GM23338 (cell line): ENCODE measurements at regions not wholly inside any gene's neighbourhood (a gene's known extent, or its start where the extent isn't known, plus 50 kb on each side); places are given as distances from the start of the nearest gene placed in this dataset.

ENCODE experiments used
- ATAC-seq: fragments of 200-7000 bp; cut with Tn5 transposase; 3 replicates; pipeline ENCODE4 v1.9.1; 2020
- DNase-seq: peaks from one replicate; pipeline ENCODE4 v3.0.0-alpha.2; 2015; ENCODE audit warnings: low spot score
- H2AFZ ChIP-seq: fragments of 200-600 bp; sonication (generic); 2 replicates; pipeline ENCODE4 v1.8.0; 2016; ENCODE audit warnings: antibody characterized with exemption, mild to moderate bottlenecking, moderate library complexity
- H3F3A ChIP-seq: fragments of 200-600 bp; sonication (generic); replicated peaks from 2 replicates; pipeline ENCODE4 v1.8.0; 2017; ENCODE audit warnings: antibody characterized with exemption, mixed run types, low read depth
- H3K27ac ChIP-seq: fragments of 200-600 bp; sonication (generic); 2 replicates; pipeline ENCODE4 v1.6.1; 2016; ENCODE audit warnings: low read depth
- H3K27me3 ChIP-seq: fragments of 200-600 bp; sonication (generic); 2 replicates; pipeline ENCODE4 v1.8.0; 2016; ENCODE audit warnings: mild to moderate bottlenecking, mixed run types, moderate library complexity; ENCODE audit not compliant: insufficient read depth
- H3K36me3 ChIP-seq: fragments of 200-600 bp; sonication (generic); 2 replicates; pipeline ENCODE4 v1.8.0; 2016; ENCODE audit warnings: mild to moderate bottlenecking; ENCODE audit not compliant: insufficient read depth
- H3K4me1 ChIP-seq: fragments of 200-600 bp; sonication (generic); 2 replicates; pipeline ENCODE4 v1.8.0; 2016; ENCODE audit warnings: mild to moderate bottlenecking, moderate library complexity; ENCODE audit not compliant: insufficient read depth
- H3K4me2 ChIP-seq: fragments of 200-600 bp; sonication (generic); 2 replicates; pipeline ENCODE4 v1.7.1; 2017; ENCODE audit warnings: mixed run types
- H3K4me3 ChIP-seq: fragments of 200-600 bp; sonication (generic); 2 replicates; pipeline ENCODE4 v1.6.1; 2016; ENCODE audit warnings: mixed run types
- H3K79me2 ChIP-seq: fragments of 200-600 bp; sonication (generic); replicated peaks from 2 replicates; pipeline ENCODE4 v1.8.0; 2017; ENCODE audit warnings: mild to moderate bottlenecking; ENCODE audit not compliant: insufficient read depth
- H3K9me2 ChIP-seq: fragments of 200-600 bp; sonication (generic); 2 replicates; pipeline ENCODE4 v1.8.0; 2017; ENCODE audit not compliant: insufficient read depth
- H4K20me1 ChIP-seq: fragments of 200-600 bp; sonication (generic); replicated peaks from 2 replicates; pipeline ENCODE4 v1.8.0; 2017; ENCODE audit warnings: mild to moderate bottlenecking; ENCODE audit not compliant: insufficient read depth
- H3K27ac Mint-ChIP-seq: 2 replicates; pipeline ENCODE4 v1.8.0; 2020; ENCODE audit warnings: inconsistent platforms, mild to moderate bottlenecking, moderate library complexity, mixed read lengths
- H3K27me3 Mint-ChIP-seq: 3 replicates; pipeline ENCODE4 v1.8.0; 2022; ENCODE audit warnings: low read depth, mild to moderate bottlenecking, moderate library complexity, mixed read lengths, inconsistent platforms; ENCODE audit not compliant: insufficient read depth, poor library complexity
- H3K36me3 Mint-ChIP-seq: 3 replicates; pipeline ENCODE4 v1.8.0; 2021; ENCODE audit warnings: low read depth, mild to moderate bottlenecking, inconsistent platforms, moderate library complexity, mixed read lengths
- H3K4me1 Mint-ChIP-seq: 3 replicates; pipeline ENCODE4 v1.8.0; 2020; ENCODE audit warnings: mild to moderate bottlenecking, inconsistent platforms, mixed read lengths
- H3K4me3 Mint-ChIP-seq: 3 replicates; pipeline ENCODE4 v1.8.0; 2021; ENCODE audit warnings: moderate library complexity, mild to moderate bottlenecking, inconsistent platforms, mixed read lengths
- H3K9me3 Mint-ChIP-seq: 3 replicates; pipeline ENCODE4 v1.8.0; 2020; ENCODE audit warnings: moderate library complexity, mild to moderate bottlenecking, inconsistent platforms, mixed read lengths
- EZH2phosphoT487 ChIP-seq: fragments of 200-600 bp; sonication (generic); IDR thresholded peaks from one replicate; pipeline ENCODE4 v1.8.1; 2018; ENCODE audit warnings: antibody characterized with exemption; ENCODE audit not compliant: unreplicated experiment
- STAT1 ChIP-seq: IDR thresholded peaks from one replicate; pipeline ENCODE4 v1.6.1; 2016; ENCODE audit warnings: antibody characterized with exemption; ENCODE audit not compliant: unreplicated experiment
- TF ChIP-seq, protein P1 (sequence below), 2 experiments: fragments of 200-600 bp in 1 of 2; sonication (generic) in 1 of 2; conservative IDR thresholded peaks; 2 replicates each; pipeline versions ENCODE4 v1.5.1 to v1.6.1; 2016 to 2017; ENCODE audit warnings: antibody characterized with exemption in 2 of 2, low read depth in 2 of 2, mild to moderate bottlenecking in 2 of 2, moderate library complexity in 1 of 2
- TF ChIP-seq, protein P2 (sequence below): fragments of 250-450 bp; sonication (Bioruptor Pico); IDR thresholded peaks from 2 replicates; pipeline ENCODE4 v1.5.0; 2020; ENCODE audit warnings: mild to moderate bottlenecking, moderate library complexity
- TF ChIP-seq, protein P3 (sequence below): IDR thresholded peaks from 2 replicates; pipeline ENCODE4 v1.6.1; 2016; ENCODE audit warnings: antibody characterized with exemption

DNA sequence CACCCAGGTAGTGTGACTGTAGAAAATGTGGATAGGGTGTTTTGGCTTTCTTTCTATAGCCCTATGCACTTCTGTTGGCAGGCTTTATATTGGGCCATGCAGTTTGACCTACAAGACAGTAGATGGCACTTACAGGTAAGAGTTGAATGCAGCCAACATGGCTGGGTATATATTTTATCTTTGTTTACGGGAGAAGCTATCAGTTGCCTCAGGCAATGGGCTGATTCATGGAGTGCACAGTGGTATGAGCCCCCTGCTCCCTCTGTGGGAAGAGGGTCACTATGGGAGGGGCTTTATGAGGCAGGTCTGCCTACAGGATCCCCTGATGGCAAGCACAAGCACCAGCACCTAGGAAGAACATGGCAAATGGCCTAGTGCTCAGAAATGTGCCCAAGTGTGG, 301.2 kb upstream of the CDIN1 start:
- DNase-seq = peak; percentile 57
- no peaks in the 10 kb centered on the region for H3K36me3 ChIP-seq
- peak; percentile 70 for ATAC-seq
- no peaks in the 10 kb centered on the region for H3K79me2 ChIP-seq
- no peak overlapping the region for H3K4me3 Mint-ChIP-seq
- H4K20me1 ChIP-seq = no peaks in the 10 kb centered on the region
- no peak overlapping the region for H3K27ac ChIP-seq
- H3K9me2 ChIP-seq = no peaks in the 10 kb centered on the region
- H3K9me3 Mint-ChIP-seq = peaks cover 22% of the 10 kb centered on the region
- H3F3A ChIP-seq = no peaks in the 10 kb centered on the region
- H2AFZ ChIP-seq = no peak overlapping the region
- peaks cover 14% of the 10 kb centered on the region; the same call in 2 of the 3 replicates for H3K36me3 Mint-ChIP-seq
- H3K4me2 ChIP-seq = no peak overlapping the region
- TF ChIP-seq, protein P1, sequence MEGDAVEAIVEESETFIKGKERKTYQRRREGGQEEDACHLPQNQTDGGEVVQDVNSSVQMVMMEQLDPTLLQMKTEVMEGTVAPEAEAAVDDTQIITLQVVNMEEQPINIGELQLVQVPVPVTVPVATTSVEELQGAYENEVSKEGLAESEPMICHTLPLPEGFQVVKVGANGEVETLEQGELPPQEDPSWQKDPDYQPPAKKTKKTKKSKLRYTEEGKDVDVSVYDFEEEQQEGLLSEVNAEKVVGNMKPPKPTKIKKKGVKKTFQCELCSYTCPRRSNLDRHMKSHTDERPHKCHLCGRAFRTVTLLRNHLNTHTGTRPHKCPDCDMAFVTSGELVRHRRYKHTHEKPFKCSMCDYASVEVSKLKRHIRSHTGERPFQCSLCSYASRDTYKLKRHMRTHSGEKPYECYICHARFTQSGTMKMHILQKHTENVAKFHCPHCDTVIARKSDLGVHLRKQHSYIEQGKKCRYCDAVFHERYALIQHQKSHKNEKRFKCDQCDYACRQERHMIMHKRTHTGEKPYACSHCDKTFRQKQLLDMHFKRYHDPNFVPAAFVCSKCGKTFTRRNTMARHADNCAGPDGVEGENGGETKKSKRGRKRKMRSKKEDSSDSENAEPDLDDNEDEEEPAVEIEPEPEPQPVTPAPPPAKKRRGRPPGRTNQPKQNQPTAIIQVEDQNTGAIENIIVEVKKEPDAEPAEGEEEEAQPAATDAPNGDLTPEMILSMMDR (conservative IDR thresholded peaks at IDR 0.05; ENCODE audit: low read depth in 2 of 2) = peak; percentile 56 to 58
- TF ChIP-seq, protein P2, sequence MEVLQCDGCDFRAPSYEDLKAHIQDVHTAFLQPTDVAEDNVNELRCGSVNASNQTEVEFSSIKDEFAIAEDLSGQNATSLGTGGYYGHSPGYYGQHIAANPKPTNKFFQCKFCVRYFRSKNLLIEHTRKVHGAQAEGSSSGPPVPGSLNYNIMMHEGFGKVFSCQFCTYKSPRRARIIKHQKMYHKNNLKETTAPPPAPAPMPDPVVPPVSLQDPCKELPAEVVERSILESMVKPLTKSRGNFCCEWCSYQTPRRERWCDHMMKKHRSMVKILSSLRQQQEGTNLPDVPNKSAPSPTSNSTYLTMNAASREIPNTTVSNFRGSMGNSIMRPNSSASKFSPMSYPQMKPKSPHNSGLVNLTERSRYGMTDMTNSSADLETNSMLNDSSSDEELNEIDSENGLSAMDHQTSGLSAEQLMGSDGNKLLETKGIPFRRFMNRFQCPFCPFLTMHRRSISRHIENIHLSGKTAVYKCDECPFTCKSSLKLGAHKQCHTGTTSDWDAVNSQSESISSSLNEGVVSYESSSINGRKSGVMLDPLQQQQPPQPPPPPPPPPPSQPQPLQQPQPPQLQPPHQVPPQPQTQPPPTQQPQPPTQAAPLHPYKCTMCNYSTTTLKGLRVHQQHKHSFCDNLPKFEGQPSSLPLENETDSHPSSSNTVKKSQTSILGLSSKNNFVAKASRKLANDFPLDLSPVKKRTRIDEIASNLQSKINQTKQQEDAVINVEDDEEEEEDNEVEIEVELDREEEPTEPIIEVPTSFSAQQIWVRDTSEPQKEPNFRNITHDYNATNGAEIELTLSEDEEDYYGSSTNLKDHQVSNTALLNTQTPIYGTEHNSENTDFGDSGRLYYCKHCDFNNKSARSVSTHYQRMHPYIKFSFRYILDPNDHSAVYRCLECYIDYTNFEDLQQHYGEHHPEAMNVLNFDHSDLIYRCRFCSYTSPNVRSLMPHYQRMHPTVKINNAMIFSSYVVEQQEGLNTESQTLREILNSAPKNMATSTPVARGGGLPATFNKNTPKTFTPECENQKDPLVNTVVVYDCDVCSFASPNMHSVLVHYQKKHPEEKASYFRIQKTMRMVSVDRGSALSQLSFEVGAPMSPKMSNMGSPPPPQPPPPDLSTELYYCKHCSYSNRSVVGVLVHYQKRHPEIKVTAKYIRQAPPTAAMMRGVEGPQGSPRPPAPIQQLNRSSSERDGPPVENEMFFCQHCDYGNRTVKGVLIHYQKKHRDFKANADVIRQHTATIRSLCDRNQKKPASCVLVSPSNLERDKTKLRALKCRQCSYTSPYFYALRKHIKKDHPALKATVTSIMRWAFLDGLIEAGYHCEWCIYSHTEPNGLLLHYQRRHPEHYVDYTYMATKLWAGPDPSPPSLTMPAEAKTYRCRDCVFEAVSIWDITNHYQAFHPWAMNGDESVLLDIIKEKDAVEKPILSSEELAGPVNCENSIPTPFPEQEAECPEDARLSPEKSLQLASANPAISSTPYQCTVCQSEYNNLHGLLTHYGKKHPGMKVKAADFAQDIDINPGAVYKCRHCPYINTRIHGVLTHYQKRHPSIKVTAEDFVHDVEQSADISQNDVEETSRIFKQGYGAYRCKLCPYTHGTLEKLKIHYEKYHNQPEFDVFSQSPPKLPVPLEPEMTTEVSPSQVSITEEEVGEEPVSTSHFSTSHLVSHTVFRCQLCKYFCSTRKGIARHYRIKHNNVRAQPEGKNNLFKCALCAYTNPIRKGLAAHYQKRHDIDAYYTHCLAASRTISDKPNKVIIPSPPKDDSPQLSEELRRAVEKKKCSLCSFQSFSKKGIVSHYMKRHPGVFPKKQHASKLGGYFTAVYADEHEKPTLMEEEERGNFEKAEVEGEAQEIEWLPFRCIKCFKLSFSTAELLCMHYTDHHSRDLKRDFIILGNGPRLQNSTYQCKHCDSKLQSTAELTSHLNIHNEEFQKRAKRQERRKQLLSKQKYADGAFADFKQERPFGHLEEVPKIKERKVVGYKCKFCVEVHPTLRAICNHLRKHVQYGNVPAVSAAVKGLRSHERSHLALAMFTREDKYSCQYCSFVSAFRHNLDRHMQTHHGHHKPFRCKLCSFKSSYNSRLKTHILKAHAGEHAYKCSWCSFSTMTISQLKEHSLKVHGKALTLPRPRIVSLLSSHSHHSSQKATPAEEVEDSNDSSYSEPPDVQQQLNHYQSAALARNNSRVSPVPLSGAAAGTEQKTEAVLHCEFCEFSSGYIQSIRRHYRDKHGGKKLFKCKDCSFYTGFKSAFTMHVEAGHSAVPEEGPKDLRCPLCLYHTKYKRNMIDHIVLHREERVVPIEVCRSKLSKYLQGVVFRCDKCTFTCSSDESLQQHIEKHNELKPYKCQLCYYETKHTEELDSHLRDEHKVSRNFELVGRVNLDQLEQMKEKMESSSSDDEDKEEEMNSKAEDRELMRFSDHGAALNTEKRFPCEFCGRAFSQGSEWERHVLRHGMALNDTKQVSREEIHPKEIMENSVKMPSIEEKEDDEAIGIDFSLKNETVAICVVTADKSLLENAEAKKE (CRISPR knock-in tag) = no peak
- no peaks in the 10 kb centered on the region for H3K4me1 ChIP-seq
- no peaks in the 10 kb centered on the region for H3K4me1 Mint-ChIP-seq
- H3K27me3 ChIP-seq = no peaks in the 10 kb centered on the region
- no peak overlapping the region for H3K4me3 ChIP-seq
- H3K27ac Mint-ChIP-seq = no peak overlapping the region
- H3K27me3 Mint-ChIP-seq = peaks cover 5% of the 10 kb centered on the region

GRCh38 chr15:36282821-36283220, 296.6 kb upstream of the CDIN1 start:
- Histone ChIP-seq H3K79me2 (no peaks in the 10 kb centered on the region), H3K4me3 (no peak overlapping the region), H3K27ac (no peak overlapping the region), H3K4me2 (no peak overlapping the region), H3K9me2 (no peaks in the 10 kb centered on the region), H3K36me3 (no peaks in the 10 kb centered on the region), H4K20me1 (no peaks in the 10 kb centered on the region), H3F3A (no peaks in the 10 kb centered on the region), H2AFZ (no peak overlapping the region), H3K27me3 (no peaks in the 10 kb centered on the region), H3K4me1 (no peaks in the 10 kb centered on the region)
- Mint-ChIP-seq H3K27ac (no peak overlapping the region), H3K9me3 (peaks cover 22% of the 10 kb centered on the region), H3K4me1 (no peaks in the 10 kb centered on the region), H3K27me3 (peaks cover 5% of the 10 kb centered on the region), H3K4me3 (no peak overlapping the region), H3K36me3 (peaks cover 14% of the 10 kb centered on the region; the same call in 2 of the 3 replicates)
- DNase-seq (no peak), ATAC-seq (no peak)
- TF ChIP-seq EZH2phosphoT487 (no peak), STAT1 (no peak)
- TF ChIP-seq, protein P3, sequence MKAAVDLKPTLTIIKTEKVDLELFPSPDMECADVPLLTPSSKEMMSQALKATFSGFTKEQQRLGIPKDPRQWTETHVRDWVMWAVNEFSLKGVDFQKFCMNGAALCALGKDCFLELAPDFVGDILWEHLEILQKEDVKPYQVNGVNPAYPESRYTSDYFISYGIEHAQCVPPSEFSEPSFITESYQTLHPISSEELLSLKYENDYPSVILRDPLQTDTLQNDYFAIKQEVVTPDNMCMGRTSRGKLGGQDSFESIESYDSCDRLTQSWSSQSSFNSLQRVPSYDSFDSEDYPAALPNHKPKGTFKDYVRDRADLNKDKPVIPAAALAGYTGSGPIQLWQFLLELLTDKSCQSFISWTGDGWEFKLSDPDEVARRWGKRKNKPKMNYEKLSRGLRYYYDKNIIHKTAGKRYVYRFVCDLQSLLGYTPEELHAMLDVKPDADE = no peak
